ENCODE measurements at regions not wholly inside any gene's neighbourhood (a gene's known extent, or its start where the extent isn't known, plus 50 kb on each side); places are given as distances from the start of the nearest gene placed in this dataset.
A peak's percentile ranks its signal among the peaks of the same experiment; 100 is the strongest.
"Not testable (repeated sequence)": the region's sequence is repeated elsewhere in the genome, so short reads cannot be mapped to it uniquely, and the experiment has no call there.

- H3K27ac ChIP-seq: not testable (repeated sequence)
Observed at GRCh38 chr7:65144119-65144518, 137.6 kb upstream of the ERV3-1 start.

- not testable (repeated sequence) for H3K27ac ChIP-seq
Observed at GRCh38 chr7:65141894-65142293, 135.4 kb upstream of the ERV3-1 start.

- not testable (repeated sequence) for H3K27ac ChIP-seq
Observed at GRCh38 chr7:65141405-65141778, 134.9 kb upstream of the ERV3-1 start.

DNA sequence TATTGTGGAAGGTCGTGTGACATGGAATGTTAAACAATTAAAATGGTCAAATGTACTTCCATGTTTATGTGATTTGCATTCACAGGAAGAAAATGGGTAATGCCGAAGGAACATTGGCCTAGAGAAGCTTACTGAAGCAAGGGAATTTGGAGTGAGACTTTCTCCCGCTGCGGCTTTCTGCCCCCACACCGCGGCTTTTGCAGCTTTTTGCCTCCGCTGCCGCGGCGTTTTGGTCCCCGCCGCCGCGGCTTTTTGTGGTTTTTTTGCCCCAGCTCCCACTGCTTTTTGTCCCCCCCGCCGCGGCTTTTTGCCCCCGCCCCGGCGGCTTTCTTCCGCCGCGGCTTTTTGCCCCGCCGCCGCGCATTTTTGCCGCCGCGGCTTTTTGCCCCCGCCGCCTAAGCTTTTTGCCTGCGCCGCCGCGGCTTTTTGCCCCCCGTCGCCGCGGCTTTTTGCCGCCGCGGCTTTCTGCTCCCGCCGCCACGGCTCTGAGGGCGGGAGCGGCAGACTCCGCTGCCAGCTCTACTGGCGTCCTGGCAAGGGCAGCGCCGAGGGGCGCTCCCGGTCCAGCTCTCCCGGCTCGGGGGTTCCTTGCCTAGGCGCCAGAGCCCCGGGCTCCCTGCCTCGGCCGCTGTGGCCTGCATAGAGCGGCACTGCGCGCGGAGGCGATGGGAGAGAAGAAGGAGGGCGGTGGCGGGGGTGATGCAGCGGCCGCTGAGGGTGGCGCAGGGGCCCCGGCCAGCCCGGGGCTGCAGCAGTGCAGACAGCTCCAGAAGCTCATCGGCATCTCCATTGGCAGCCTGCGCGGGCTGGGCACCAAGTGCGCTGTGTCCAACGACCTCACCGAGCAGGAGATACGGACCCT lies 134.3 kb upstream of the ERV3-1 start:
- not testable (repeated sequence) for H3K27ac ChIP-seq

DNA sequence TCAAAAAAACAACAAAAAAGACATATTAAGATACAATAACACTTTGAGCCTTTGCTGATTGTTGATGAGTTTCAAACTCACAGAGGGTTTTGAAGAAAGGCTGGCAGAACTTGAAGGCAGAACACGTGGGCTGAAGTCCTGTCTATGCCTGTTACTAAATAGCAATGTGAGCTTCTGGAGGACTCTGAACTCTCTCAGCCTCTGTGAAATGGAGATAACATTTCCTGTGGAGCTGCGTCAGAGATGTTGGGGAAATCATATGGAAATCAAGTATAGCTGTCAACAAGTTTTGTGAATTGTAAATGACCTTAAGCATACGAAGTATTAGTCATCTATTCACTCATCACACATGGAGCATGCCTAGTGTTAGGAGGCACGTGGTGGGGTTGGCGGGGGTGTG lies 130.4 kb upstream of the ERV3-1 start:
- H3K27ac ChIP-seq: not testable (repeated sequence)

DNA sequence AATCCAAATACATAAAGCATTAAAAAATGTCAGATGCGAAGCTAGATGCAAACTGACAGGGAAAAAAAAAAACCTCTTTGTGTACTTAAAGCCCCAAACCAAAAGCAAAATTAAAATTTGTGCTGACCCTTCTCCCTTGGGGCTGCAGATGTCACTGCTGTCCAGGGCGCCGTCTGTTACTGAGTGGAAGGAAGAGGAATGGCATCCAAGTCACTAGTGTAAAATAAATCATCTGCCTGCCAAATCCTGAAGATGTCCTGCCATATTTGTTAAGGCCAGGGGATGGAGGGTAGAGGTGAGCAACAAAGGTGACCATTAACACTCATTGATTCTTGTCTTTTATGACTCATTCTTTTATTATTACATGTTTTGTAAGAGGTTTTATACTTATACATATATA lies 126.6 kb upstream of the ERV3-1 start:
- not testable (repeated sequence) for H3K27ac ChIP-seq

- H3K27ac ChIP-seq: not testable (repeated sequence)
Observed at GRCh38 chr7:65132256-65132655, 125.8 kb upstream of the ERV3-1 start.

GRCh38 chr7:65127364-65127763 lies 120.9 kb upstream of the ERV3-1 start:
- not testable (repeated sequence) for H3K27ac ChIP-seq

DNA sequence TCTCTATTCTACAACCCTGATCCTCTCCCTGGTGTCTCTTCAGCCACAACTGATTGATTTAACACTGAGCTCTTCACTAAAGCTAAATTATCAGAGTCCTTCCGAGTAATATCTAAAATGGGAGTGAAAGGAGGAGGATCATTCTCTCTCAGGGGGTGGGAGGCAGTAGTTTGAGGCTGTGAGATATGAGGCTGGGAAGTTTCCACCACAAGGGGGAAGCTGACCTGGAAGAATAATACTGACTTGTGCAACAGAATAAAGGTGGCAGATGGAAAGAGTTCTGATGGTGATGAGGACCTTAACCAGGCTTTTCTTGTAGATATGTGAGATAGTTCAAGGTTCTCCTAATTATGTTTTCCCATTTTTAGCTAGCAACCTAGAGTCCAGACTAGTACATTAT lies 118.1 kb upstream of the ERV3-1 start:
- H3K27ac ChIP-seq: not testable (repeated sequence)

- not testable (repeated sequence) for H3K27ac ChIP-seq
Observed at GRCh38 chr7:65105650-65106203, 99.2 kb upstream of the ERV3-1 start.

- H3K27ac ChIP-seq: not testable (repeated sequence)
Observed at GRCh38 chr7:65100499-65100898, 94.0 kb upstream of the ERV3-1 start.

DNA sequence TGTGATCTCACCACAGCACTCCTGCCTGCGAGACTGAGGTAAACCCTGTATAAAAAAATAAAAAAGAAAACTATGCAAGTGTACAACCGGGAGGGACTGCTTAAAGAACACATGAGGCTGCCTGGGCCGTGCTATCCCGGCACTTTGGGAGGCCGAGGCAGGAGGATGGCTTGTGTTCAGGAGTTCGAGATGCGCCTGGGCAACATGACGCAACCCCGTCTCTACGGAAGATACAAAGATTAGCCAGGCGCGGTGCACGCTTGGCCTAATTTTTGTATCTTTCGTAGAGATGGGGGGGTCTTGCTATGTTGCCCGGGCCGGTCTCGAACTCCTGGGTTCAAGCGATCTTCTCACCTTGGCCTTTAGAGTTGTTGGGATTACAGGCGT lies 75.2 kb upstream of the ERV3-1 start:
- peak overlapping the region; percentile 34; the same call in 1 of the 2 replicates for H3K27ac ChIP-seq

DNA sequence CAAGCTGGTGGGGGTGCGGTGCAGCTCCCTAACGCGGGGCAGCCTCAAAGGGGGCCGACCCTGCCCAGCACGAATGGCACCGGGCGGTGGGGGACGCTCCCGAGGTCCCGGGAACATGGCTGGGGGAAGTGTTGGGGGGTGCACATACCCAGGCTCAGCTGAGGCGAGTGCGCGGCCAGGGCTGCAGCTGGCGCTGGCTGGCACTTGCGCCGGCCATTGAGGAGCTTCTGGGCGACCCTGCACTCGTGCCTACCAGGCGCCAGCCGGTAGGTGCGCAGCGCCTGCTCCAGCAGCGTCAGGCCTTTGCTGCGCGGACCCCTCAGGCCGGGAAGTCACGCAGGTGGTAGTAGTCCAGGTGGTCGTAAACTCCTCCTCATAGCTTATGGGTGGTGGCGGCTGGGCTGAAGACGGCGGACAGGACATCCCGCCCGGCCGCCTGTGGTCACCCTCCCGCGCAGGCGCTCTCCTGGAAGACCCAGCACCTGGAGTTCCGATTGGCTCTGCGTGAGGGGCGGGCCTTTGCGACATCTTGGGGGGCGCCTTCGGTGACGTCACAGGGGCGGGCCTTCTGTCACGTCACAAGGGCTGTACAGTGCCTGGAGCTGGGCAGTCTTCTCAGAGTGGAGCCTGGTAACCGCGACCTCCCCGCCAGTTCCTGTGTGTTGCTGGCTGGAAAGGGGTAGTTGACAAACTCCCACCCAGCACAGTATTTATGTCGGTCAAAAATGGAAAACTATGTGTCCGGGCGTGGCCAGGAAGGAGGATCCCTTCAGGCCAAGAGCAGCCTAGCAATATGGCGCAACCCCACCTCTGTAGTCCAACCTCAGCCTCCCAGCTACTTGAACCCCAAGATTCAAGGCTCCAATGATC lies 74.5 kb upstream of the ERV3-1 start:
- peak overlapping the region; percentile 34; the same call in 1 of the 2 replicates for H3K27ac ChIP-seq

- not testable (repeated sequence) for H3K27ac ChIP-seq
Observed at GRCh38 chr7:65074959-65075358, 68.5 kb upstream of the ERV3-1 start.

GRCh38 chr7:65073160-65073559 lies 66.7 kb upstream of the ERV3-1 start:
- H3K27ac ChIP-seq: not testable (repeated sequence)

- H3K27ac ChIP-seq: not testable (repeated sequence)
Observed at GRCh38 chr7:65071854-65072431, 65.5 kb upstream of the ERV3-1 start.

DNA sequence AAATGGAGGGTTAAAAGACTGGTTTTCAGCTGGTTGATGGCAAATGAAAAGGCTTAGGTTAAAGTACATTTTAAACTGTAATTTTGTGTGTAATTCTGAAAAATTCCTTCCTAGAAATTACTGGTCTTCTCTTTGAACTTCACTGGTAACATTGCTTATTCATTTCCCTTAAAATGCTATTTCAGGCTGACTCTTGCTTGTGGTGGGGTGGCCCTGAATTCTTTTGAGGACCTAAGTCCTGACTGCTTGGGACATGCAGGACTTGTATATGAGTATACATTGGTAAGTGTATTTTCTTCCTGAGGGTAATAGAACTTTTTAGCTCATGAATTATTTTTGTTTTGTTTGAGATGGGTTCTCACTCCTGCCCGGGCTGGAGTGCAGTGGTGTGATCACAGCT lies 63.0 kb upstream of the ERV3-1 start:
- H3K27ac ChIP-seq: not testable (repeated sequence)

- not testable (repeated sequence) for H3K27ac ChIP-seq
Observed at GRCh38 chr7:65062566-65062965, 56.1 kb upstream of the ERV3-1 start.

DNA sequence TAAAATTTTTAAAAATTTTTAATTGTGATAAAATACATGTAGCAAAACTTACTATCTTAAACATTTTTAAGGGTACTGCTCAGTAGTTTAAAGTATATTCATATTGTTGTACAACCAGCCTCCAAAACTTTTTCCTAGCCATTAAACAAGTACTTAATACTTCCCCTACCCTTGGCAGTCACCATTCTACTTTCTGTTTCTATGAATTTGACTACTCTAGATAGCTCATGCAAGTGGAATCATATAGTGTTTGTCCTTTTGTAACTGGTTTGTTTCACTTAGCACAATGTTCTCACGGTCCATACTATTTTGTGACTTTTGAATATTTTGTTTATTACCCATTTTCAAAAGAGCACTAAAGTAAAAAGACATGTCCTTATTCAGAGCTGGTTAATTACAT lies 52.8 kb upstream of the ERV3-1 start:
- H3K27ac ChIP-seq: not testable (repeated sequence)
